ENCODE measurements at regions not wholly inside any gene's neighbourhood (a gene's known extent, or its start where the extent isn't known, plus 50 kb on each side); places are given as distances from the start of the nearest gene placed in this dataset.

DNA sequence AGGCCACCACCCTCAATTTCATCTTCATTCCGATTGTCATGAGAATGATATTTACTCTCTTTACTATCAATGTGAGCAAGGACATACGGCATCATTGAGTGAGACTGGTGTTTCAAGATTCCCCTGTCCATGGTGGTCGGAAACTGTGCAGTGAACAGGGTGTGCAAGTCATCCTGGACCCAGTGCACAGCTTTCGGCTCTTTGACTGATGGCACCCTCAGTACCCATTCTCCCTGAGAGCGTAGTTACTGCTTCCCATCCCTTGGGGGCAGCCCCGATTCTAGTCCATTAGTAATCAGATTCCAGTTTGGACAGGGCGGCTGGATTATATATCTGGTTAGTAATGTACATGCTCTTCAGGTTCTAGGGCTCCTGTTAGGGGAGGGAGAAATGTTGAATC lies 61.7 kb upstream of the SUB1 start:
- TF ChIP-seq, protein P1, sequence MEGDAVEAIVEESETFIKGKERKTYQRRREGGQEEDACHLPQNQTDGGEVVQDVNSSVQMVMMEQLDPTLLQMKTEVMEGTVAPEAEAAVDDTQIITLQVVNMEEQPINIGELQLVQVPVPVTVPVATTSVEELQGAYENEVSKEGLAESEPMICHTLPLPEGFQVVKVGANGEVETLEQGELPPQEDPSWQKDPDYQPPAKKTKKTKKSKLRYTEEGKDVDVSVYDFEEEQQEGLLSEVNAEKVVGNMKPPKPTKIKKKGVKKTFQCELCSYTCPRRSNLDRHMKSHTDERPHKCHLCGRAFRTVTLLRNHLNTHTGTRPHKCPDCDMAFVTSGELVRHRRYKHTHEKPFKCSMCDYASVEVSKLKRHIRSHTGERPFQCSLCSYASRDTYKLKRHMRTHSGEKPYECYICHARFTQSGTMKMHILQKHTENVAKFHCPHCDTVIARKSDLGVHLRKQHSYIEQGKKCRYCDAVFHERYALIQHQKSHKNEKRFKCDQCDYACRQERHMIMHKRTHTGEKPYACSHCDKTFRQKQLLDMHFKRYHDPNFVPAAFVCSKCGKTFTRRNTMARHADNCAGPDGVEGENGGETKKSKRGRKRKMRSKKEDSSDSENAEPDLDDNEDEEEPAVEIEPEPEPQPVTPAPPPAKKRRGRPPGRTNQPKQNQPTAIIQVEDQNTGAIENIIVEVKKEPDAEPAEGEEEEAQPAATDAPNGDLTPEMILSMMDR (IDR thresholded peaks at IDR 0.05): no peak
- TF ChIP-seq POLR2A (IDR thresholded peaks at IDR 0.05; ENCODE audit: low read depth): no peak
